ENCODE measurements at regions not wholly inside any gene's neighbourhood (a gene's known extent, or its start where the extent isn't known, plus 50 kb on each side); places are given as distances from the start of the nearest gene placed in this dataset.

DNA sequence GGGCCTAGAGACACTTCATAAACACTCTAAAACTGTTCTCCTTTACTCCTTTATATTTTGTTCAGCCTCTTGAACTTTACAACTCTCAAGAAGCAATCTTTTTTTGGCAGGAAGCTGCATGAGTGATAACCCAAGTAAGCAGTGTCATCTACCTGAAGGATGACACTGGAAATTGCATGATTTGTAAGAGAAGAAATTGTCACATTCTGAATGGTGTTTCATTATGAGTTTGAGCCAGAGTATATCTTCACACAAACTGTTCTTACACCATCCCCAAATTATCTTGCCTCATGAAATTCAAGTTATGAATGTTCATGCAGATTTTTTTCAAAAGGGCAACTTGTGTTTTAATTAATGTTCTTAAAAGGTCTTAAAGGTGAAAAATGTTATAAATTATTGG is 799.3 kb downstream of the TBC1D32 start:
- no peak for TF ChIP-seq POLR2AphosphoS5 (IDR thresholded peaks at IDR 0.05; ENCODE audit: low read depth, low read length)
- TF ChIP-seq, protein P1, sequence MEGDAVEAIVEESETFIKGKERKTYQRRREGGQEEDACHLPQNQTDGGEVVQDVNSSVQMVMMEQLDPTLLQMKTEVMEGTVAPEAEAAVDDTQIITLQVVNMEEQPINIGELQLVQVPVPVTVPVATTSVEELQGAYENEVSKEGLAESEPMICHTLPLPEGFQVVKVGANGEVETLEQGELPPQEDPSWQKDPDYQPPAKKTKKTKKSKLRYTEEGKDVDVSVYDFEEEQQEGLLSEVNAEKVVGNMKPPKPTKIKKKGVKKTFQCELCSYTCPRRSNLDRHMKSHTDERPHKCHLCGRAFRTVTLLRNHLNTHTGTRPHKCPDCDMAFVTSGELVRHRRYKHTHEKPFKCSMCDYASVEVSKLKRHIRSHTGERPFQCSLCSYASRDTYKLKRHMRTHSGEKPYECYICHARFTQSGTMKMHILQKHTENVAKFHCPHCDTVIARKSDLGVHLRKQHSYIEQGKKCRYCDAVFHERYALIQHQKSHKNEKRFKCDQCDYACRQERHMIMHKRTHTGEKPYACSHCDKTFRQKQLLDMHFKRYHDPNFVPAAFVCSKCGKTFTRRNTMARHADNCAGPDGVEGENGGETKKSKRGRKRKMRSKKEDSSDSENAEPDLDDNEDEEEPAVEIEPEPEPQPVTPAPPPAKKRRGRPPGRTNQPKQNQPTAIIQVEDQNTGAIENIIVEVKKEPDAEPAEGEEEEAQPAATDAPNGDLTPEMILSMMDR (CRISPR knock-in tag; IDR thresholded peaks at IDR 0.05) = no peak
- TF ChIP-seq ZNF552 (CRISPR knock-in tag; IDR thresholded peaks at IDR 0.05; ENCODE audit: borderline replicate concordance) = no peak
- TF ChIP-seq, protein P2, sequence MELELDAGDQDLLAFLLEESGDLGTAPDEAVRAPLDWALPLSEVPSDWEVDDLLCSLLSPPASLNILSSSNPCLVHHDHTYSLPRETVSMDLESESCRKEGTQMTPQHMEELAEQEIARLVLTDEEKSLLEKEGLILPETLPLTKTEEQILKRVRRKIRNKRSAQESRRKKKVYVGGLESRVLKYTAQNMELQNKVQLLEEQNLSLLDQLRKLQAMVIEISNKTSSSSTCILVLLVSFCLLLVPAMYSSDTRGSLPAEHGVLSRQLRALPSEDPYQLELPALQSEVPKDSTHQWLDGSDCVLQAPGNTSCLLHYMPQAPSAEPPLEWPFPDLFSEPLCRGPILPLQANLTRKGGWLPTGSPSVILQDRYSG (CRISPR knock-in tag; IDR thresholded peaks at IDR 0.05) = no peak
- no peak for TF ChIP-seq YY1 (IDR thresholded peaks at IDR 0.05; ENCODE audit: insufficient read depth, insufficient replicate concordance, low read depth, low read length)
- no peak for TF ChIP-seq TCF7L2 (IDR thresholded peaks at IDR 0.05; ENCODE audit: low read depth, low read length)
